8988T (cell line): ENCODE measurements at regions not wholly inside any gene's neighbourhood (a gene's known extent, or its start where the extent isn't known, plus 50 kb on each side); places are given as distances from the start of the nearest gene placed in this dataset.
A peak's percentile ranks its signal among the peaks of the same experiment; 100 is the strongest.
"Not testable (repeated sequence)": the region's sequence is repeated elsewhere in the genome, so short reads cannot be mapped to it uniquely, and the experiment has no call there.

Experiments
- DNase-seq: peaks from one replicate; pipeline ENCODE4 v3.0.0; 2011

DNA sequence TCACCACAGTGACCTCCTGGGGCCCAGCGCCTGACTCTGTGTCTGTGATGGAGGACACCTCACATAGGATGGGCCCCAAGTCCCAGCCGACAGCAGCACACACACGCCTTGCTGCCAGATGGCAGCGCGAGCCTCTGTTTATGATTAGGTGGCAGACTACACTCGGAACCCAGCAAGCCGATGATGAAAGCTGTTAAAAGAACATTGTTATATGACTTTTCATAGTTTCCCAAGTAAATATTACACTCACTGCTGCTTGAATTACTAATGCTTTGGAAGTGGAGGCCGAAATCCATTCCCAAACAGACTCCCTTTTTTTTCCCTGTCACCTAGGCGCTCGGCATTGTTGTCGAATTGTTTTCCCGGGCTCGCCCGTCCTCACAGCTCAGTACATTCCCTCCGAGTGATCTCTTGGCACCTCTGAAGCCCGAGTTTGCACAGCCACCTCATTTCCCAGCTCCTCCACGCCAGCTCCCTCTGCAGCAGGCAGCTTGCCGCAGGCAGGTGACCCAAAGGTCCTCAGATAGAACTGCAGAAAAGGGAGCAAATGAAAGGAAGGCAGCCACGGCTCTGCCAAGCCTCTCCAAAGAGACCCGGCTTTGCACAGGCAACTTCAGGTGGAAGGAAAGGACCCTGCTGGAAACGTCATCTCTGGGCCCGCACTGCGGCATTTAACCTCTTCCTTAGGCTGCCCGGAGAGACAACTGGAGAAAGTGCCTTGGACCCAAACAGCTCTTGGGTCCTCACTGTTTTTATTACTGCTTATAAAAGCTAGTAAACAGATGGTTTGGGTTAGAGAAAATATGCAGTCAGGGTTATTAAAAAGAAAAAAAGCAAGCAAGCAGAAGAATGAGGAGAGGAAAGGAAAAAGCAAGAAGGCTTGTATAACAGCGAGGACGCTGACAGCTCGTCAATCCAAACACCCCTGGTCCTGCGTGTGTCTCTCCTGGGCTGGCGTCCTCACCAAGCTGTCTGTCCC is 72.2 kb upstream of the SLC25A33 start:
- no peak for DNase-seq

DNA sequence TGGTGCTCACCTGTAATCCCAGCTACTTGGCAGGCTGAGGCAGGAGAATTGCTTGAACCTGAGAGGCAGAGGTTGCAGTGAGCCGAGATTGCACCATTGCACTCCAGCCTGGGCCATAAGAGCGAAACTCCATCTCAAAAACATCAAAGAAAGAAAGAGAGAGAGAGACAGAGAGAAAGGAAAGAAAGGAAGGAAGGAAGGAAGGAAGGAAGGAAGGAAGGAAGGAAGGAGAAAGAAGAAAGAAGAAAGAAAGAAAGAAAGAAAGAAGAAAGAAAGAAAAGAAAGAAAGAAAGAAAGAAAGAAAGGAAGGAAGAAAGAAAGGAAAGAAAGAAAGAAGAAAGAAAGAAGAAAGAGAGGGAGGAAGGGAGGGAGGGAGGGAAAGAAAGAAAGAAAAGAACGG is 69.4 kb upstream of the SLC25A33 start:
- DNase-seq: not testable (repeated sequence)

DNA sequence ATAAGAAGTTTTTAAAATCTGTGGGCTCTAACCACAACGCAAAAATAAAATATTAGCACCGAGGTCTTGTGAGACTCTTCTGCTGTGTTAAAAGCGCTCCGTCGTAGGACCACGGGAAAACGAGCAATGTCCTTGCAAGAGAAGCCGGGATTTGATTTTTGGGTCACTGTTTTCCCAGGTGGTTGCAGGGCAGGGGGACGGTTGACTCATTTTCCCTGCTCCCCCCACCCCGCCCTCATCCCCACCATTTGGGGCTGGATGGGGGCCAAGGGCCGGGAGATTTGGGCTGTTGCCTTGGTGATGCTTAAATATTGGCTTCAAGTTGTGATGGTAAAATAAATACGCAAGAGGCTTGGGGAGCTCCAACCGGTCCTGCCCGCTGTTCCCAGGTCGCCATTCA is 67.6 kb upstream of the SLC25A33 start:
- DNase-seq: no peak

DNA sequence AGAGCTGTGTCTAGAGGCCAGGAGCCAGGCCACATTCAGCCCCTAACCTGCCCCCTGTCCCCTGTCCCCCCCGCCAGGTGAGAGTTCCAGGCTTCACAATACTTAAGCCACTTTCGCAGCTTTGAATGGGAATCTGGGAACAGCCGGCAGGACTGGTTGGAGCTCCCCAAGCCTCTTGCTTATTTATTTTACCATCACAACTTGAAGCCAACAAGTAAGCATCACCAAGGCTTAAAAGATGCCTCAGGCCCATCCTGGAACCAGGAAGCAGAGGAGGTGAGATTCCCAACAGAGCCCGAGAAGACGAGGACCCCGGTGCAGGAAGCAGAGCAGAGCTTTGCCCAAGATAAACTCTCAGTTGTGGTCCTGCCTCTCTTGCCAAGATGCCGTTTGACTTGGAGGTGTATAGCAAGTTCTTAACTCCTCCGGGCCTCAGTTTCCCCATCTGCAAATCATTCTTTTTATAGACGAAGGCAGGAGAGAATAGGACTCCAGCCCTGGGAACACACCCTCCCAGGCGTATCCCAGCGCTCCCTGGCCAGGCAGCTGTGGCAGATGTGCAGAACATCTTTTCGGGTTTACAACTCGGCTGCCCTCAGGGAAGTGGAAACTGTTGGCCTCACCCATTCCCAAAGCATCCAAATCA is 66.8 kb upstream of the SLC25A33 start:
- no peak for DNase-seq

DNA sequence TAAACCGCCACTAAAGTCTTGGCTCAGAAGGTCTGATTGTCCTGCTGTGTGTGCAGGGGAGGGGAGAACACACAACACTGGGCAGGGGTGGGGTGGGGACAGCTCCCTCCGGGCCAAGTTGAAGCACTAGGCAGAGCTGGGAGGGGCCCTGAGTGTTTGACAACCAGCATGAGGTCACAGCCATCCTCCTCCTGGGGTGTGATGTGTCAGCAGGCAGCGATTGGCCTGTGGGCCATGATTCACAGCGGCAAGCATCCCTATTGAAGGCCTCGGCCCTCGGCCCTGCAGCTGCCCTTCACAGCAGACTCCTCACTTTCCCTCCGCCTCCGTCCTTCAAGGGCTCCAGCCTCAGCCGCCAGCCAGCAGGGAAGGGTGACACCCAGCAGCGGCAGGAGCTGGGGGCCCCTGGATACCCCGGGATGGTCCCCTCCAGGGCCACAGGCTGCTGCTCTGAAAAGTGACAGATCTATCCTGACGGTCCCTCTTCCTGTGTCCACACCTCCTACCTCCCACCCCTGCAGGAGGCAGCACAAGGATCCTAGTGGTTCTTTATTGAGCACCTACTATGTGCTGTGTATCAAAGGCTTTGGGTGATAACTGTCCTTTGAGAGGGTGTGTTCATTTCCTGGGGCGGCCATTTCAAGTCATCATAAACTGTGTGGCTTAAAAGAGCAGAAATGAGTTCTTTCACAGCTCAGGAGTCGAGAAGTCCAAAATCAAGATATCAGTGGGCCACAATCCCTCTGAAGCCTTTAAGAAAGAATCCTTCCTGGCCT is 66.0 kb upstream of the SLC25A33 start:
- DNase-seq: peak; percentile 35

DNA sequence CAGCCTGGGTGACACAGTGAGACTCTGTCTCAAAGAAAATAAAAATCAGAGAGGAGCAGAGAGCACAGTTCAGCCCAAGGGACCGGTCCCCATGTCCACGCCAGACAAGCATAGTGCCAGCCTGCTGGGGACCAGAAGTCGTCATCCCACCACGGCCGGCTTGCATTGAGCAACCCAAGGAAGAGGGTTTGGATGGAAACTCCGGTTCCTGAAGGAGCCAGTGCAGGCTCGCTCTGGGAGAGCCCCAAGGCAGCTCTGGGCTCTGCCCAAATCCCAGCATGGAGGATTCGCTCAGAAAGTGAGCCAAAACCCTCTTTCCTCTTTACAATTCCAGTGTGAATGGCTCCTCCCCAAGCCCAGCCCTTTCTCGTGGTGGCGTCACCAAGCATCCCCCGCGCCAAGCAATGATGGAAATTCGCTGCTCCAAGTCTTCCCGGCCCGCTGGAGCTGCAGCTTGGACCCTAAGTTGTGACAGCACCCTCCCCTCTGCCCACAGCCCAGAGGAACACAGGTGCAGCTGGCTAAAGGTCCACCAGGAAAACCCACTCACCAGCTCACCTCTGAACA is 64.1 kb upstream of the SLC25A33 start:
- DNase-seq: no peak

DNA sequence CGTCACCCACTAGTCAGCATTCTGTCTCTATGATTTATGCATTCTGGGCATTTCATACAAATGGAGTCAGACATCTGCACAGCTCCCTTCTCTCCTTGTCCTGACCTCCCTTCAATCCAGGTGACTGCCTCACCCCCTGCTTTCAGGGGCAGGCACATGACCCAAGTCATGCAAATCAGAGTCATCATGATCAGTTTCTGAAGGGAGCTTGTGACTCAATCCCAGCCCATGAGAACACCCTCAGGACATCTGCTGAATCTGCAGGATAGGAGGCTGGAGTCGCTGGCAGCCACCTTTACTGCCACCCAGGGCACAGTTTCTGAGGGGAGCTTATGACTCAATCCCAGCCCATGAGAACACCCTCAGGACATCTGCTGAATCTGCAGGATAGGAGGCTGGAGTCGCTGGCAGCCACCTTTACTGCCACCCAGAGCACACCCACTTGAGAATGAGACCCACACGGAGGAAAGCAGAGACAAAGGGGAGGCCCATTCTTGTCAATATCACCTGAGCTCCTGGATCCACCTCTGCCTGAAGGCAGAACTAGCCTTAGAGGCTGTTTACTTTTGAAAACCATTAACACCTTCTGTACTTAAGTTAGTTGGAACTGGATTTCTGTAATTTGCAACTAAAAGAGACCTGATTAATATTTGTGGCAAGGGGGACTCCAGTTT is 62.3 kb upstream of the SLC25A33 start:
- no peak for DNase-seq

DNA sequence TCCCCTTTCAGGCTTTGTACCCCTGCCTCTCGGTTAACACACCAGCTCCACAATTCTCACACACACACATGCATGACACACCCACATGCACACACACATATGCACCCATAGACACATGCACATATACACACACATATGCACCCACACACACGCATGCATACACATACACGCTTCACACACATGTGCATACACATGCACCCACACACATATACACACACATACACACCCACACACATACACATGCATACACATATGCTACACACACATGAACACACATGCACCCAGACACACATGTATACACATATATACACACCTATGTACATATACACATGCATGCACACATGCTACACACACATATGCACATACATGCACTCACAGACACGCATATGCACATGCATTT is 61.7 kb upstream of the SLC25A33 start:
- DNase-seq: no peak

DNA sequence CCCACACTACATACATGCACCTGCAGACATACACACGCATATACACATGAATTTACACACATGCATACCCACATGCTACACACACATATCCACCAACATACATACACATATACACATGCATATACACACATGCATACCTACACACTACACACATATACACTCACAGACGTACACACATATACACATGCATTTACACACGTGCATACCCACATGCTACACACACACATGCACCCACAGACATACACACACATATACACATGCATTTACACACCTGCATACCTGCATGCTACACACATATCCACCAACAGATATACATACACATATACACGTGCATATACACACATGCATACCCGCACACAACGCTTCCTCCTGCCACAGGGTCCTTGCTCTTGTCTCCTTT is 61.2 kb upstream of the SLC25A33 start:
- no peak for DNase-seq

DNA sequence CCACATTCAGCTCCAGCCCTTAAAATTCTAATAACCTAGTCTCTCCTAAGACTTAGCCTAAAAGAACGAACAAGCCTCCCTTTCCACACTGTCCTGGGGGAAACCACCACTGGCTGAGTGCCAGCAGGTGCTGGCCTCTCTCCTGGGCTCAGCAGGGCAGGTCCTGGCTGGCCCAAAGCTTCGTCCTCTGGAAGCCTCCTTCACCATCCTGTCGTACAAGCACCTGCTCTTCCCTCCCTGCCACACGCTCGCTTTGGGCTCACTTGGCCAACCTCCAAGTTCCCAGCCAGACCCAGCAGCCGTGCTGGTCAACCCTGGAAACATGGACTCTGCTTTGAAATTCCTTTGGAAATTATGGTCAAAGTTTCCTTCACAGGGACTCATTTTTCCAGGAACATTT is 58.2 kb upstream of the SLC25A33 start:
- DNase-seq: no peak

DNA sequence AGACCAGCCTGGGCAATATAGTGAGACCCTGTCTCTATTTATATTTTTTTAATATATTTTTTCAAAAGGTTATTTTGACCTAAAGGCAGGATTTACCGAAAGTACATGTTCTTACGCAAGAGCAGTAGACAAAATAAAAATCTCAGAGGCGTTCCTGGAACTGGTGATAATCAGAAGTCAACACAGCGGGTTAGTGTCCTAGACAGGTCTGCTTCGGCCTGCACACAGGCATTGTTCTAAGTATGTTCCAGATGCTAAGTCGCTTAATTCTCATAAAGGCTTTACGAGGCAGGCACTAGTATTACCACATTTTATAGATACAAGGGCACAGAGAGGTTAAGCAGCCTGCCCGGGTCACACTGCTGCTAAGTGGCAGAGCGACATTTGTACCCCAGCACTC is 56.9 kb upstream of the SLC25A33 start:
- DNase-seq: no peak

DNA sequence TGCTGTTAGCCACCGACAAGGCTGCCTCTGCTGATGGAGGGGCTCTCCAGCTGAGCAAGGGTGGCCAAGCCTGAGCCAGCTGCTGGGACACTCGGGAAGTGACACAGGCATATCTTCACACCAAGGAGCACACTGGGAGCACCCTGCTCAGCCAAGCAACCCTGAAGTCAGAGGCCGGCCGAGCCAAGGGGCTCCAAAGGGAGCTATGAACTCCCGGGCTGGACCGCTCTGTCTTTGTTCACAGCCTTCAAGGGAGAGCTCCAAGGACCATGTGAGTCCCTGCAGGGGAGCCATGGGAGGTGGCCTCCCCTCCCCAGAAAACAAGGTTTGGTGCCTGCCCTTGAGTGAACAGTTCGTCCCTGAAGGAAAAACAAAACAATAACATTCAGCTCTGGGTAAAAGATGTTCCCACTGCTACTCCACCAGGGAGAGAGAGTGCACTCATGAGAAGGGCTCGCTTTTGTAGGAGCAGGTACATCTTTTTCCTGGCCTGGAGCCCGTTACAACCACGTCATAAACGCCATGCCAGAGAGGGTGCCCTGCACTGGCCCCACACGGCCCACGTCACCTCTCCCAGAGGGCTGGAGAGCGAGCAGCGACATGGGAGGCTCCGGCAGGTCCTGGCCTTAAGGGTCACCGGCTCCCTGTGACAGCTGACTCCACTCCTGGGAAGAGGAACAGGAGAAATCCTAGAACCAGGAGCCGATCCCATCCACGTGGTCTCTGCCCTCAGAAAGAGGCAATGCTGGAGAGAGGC is 56.3 kb upstream of the SLC25A33 start:
- DNase-seq: no peak

DNA sequence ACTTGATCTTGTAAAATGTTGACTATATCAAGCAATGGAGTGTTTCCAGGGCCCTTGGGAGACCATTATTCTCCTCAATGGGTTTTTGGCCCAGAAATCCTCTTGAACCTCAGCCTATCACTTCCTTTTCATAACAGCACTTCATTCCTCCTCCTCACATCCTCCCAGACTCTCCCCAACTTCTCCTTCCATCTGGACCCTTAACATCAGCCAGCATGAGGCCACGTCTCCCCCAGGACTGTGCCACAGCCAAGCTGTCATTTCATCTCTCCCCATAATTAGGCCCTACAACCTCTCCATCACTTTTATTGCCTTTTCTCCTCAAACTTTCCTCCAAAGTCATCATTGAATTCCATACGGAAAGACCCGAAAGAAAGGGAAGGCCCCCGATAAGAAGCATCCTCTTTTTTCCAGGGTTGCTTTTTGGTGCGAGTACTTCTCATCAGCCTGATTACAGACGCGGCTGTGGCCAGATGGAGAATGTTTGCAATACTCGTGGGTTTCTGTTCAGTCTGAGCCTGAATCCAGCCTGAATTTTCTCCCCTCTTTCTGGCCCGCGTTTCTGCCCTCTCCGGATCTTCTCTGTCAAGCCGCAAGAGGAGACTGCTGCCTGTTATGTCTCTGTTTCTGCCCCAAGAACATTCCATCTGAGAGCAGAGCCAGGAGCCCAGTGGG is 52.7 kb upstream of the SLC25A33 start:
- no peak for DNase-seq
